ENCODE measurements at regions not wholly inside any gene's neighbourhood (a gene's known extent, or its start where the extent isn't known, plus 50 kb on each side); places are given as distances from the start of the nearest gene placed in this dataset.

DNA sequence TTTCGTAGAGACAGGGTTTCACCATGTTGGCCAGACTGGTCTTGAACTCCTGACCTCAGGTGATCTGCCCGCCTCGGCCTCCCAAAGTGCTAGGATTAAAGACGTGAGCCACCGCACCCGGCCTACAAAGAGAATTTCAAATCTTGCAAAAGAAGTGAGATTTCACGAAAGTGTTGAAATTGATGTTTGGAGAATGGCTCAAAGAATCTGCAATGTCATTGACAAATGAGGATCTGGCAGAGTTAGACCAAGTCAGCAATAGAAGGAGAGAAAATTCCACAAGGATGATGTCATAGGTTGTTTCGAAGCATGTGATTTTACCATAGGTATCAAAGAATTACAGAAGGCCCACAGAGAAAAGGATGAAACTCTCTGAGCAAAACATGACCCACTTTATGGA lies 71.7 kb downstream of the LYZL2 start (continued):
- TF ChIP-seq, protein P1, sequence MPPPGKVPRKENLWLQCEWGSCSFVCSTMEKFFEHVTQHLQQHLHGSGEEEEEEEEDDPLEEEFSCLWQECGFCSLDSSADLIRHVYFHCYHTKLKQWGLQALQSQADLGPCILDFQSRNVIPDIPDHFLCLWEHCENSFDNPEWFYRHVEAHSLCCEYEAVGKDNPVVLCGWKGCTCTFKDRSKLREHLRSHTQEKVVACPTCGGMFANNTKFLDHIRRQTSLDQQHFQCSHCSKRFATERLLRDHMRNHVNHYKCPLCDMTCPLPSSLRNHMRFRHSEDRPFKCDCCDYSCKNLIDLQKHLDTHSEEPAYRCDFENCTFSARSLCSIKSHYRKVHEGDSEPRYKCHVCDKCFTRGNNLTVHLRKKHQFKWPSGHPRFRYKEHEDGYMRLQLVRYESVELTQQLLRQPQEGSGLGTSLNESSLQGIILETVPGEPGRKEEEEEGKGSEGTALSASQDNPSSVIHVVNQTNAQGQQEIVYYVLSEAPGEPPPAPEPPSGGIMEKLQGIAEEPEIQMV (tag; conservative IDR thresholded peaks at IDR 0.05; ENCODE audit: low read depth) = no peak
- TF ChIP-seq CEBPG (CRISPR knock-in tag; IDR thresholded peaks at IDR 0.05) (no peak), CEBPG (tag; conservative IDR thresholded peaks at IDR 0.05 in 1 of 2, IDR thresholded peaks at IDR 0.05 in 1 of 2) (peak; percentile 46 to 75; a peak in 2 of 4 replicates), ZNF76 (CRISPR knock-in tag; IDR thresholded peaks at IDR 0.05; ENCODE audit: borderline replicate concordance) (no peak), MAZ (CRISPR knock-in tag; conservative IDR thresholded peaks at IDR 0.05 in 1 of 2, IDR thresholded peaks at IDR 0.05 in 1 of 2) (no peak), TRIM24 (IDR thresholded peaks at IDR 0.05) (peak in 1 of 2 experiments; percentile 57; a peak in 2 of 4 replicates), HEY1 (CRISPR knock-in tag; IDR thresholded peaks at IDR 0.05; ENCODE audit: borderline replicate concordance) (no peak), ZKSCAN8 (CRISPR knock-in tag; IDR thresholded peaks at IDR 0.05) (no peak), YBX1 (IDR thresholded peaks at IDR 0.05) (no peak), MCM7 (IDR thresholded peaks at IDR 0.05) (no peak), TOE1 (IDR thresholded peaks at IDR 0.05; ENCODE audit: borderline replicate concordance) (no peak), TOE1 (CRISPR knock-in tag; IDR thresholded peaks at IDR 0.05; ENCODE audit: borderline replicate concordance, low read depth) (no peak), POLR3G (IDR thresholded peaks at IDR 0.05; ENCODE audit: extremely low read depth, insufficient read length, insufficient replicate concordance) (no peak)
- TF ChIP-seq, protein P2, sequence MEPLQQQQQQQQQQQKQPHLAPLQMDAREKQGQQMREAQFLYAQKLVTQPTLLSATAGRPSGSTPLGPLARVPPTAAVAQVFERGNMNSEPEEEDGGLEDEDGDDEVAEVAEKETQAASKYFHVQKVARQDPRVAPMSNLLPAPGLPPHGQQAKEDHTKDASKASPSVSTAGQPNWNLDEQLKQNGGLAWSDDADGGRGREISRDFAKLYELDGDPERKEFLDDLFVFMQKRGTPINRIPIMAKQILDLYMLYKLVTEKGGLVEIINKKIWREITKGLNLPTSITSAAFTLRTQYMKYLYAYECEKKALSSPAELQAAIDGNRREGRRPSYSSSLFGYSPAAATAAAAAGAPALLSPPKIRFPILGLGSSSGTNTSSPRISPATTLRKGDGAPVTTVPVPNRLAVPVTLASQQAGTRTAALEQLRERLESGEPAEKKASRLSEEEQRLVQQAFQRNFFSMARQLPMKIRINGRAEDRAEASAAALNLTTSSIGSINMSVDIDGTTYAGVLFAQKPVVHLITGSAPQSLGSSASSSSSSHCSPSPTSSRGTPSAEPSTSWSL (CRISPR knock-in tag; IDR thresholded peaks at IDR 0.05; ENCODE audit: borderline replicate concordance) = no peak
- TF ChIP-seq, protein P3, sequence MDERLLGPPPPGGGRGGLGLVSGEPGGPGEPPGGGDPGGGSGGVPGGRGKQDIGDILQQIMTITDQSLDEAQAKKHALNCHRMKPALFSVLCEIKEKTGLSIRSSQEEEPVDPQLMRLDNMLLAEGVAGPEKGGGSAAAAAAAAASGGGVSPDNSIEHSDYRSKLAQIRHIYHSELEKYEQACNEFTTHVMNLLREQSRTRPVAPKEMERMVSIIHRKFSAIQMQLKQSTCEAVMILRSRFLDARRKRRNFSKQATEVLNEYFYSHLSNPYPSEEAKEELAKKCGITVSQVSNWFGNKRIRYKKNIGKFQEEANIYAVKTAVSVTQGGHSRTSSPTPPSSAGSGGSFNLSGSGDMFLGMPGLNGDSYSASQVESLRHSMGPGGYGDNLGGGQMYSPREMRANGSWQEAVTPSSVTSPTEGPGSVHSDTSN (CRISPR knock-in tag; IDR thresholded peaks at IDR 0.05; ENCODE audit: low read depth) = no peak
- TF ChIP-seq, protein P3 (tag; conservative IDR thresholded peaks at IDR 0.05; ENCODE audit: low read depth) = peak; percentile 80
- TF ChIP-seq, protein P4, sequence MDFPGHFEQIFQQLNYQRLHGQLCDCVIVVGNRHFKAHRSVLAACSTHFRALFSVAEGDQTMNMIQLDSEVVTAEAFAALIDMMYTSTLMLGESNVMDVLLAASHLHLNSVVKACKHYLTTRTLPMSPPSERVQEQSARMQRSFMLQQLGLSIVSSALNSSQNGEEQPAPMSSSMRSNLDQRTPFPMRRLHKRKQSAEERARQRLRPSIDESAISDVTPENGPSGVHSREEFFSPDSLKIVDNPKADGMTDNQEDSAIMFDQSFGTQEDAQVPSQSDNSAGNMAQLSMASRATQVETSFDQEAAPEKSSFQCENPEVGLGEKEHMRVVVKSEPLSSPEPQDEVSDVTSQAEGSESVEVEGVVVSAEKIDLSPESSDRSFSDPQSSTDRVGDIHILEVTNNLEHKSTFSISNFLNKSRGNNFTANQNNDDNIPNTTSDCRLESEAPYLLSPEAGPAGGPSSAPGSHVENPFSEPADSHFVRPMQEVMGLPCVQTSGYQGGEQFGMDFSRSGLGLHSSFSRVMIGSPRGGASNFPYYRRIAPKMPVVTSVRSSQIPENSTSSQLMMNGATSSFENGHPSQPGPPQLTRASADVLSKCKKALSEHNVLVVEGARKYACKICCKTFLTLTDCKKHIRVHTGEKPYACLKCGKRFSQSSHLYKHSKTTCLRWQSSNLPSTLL (IDR thresholded peaks at IDR 0.05) = no peak
- TF ChIP-seq, protein P5, sequence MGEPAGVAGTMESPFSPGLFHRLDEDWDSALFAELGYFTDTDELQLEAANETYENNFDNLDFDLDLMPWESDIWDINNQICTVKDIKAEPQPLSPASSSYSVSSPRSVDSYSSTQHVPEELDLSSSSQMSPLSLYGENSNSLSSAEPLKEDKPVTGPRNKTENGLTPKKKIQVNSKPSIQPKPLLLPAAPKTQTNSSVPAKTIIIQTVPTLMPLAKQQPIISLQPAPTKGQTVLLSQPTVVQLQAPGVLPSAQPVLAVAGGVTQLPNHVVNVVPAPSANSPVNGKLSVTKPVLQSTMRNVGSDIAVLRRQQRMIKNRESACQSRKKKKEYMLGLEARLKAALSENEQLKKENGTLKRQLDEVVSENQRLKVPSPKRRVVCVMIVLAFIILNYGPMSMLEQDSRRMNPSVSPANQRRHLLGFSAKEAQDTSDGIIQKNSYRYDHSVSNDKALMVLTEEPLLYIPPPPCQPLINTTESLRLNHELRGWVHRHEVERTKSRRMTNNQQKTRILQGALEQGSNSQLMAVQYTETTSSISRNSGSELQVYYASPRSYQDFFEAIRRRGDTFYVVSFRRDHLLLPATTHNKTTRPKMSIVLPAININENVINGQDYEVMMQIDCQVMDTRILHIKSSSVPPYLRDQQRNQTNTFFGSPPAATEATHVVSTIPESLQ (CRISPR knock-in tag; IDR thresholded peaks at IDR 0.05) = no peak

All from K562 (cell line).